Body of pancreas (tissue), 4 donors: ENCODE measurements at regions not wholly inside any gene's neighbourhood (a gene's known extent, or its start where the extent isn't known, plus 50 kb on each side); places are given as distances from the start of the nearest gene placed in this dataset.
"Not testable (repeated sequence)": the region's sequence is repeated elsewhere in the genome, so short reads cannot be mapped to it uniquely, and the experiment has no call there.

Source experiments
- ATAC-seq: fragments of 150-250 bp; one replicate; pipeline ENCODE4 v1.9.1; 2016
- DNase-seq, 4 donors: peaks; one replicate each; pipeline ENCODE4 v3.0.0-alpha.2; 2019
- H3K27ac ChIP-seq, 4 donors: fragments of 200-600 bp; sonication (generic); 1 replicate in 3 of 4; 2 replicates in 1 of 4; pipeline versions ENCODE4 v1.5.1 to v1.6.1; 2016 to 2019; ENCODE audit warnings: mild to moderate bottlenecking in 1 of 4, mixed read lengths in 1 of 4, moderate library complexity in 1 of 4
- H3K27me3 ChIP-seq, 2 donors: fragments of 200-600 bp; sonication (generic); one replicate each; pipeline ENCODE4 v1.6.0; 2016; ENCODE audit warnings: mild to moderate bottlenecking in 1 of 2
- H3K36me3 ChIP-seq, 2 donors: fragments of 200-600 bp; sonication (generic); replicated peaks in 1 of 2; 2 replicates each; pipeline ENCODE4 v1.5.1; 2016; ENCODE audit warnings: low read depth in 2 of 2; ENCODE audit not compliant: insufficient read depth in 1 of 2
- H3K4me1 ChIP-seq: fragments of 200-600 bp; sonication (generic); one replicate; pipeline ENCODE4 v1.6.0; 2016
- H3K4me3 ChIP-seq, 2 donors: fragments of 200-600 bp; sonication (generic); 1 replicate in 1 of 2; 2 replicates in 1 of 2; pipeline ENCODE4 v1.5.1; 2016 to 2019
- H3K9me3 ChIP-seq, 3 donors: fragments of 200-600 bp; sonication (generic); 1 replicate in 2 of 3; 2 replicates in 1 of 3; pipeline ENCODE4 v1.5.1; 2016
- CTCF ChIP-seq, 7 experiments: fragments of 450-650 bp in 4 of 7; fragments of 200-600 bp in 3 of 7; sonication (generic) in 3 of 7; IDR thresholded peaks; one replicate each; pipeline ENCODE4 v1.5.1; 2016 to 2019; ENCODE audit warnings: antibody characterized with exemption in 7 of 7
- POLR2A ChIP-seq, 3 donors: fragments of 450-650 bp; IDR thresholded peaks; one replicate each; pipeline ENCODE4 v1.6.1; 2016; ENCODE audit warnings: antibody characterized with exemption in 3 of 3, mild to moderate bottlenecking in 2 of 3
- WGBS, 2 donors: methylation state at CpG; one replicate each; pipeline ENCODE4 v1.1.5; 2017; 5-methylcytosine and 5-hydroxymethylcytosine counted together
- intact Hi-C: fragments of 100-400 bp; cut with DNase I; formaldehyde crosslinking; loops from one replicate; pipeline ENCODE4 v1.15.1; 2023

DNA sequence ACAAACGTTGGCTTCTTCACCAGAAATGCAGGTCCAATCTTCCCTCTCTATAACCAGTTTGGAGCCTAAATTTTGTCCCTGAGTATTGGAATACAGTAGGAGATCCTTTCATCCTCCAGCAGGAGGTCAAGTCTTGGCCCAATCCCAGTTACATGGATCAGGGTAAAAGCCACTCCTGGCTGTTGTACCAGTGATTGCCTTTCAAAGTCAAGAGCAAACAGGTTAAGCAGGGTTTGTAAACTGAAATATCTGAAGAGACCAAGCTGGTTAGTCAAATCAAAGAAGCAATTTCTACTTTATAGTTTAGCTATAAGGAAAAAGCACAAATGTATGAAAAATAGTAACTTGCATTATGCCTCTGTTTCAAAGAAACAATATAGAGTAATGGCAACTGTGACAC lies 329.4 kb downstream of the NAF1 start:
- 55 to 60% methylated on average over 1 of the region's 1 CpG for WGBS, 2 donors
- no peak for ATAC-seq
- H3K36me3 ChIP-seq, result no peaks in the 10 kb centered on the region
- TF ChIP-seq POLR2A (IDR thresholded peaks at IDR 0.05), result no peak
- TF ChIP-seq CTCF (IDR thresholded peaks at IDR 0.05), result no peak
- H3K4me1 ChIP-seq, result no peaks in the 10 kb centered on the region
- no peak overlapping the region for H3K27ac ChIP-seq
- DNase-seq, result no peak
- H3K27me3 ChIP-seq, result no peaks in the 10 kb centered on the region
- no peak overlapping the region for H3K4me3 ChIP-seq
- intact Hi-C loops, result no loop called here
- H3K9me3 ChIP-seq, result no peaks in the 10 kb centered on the region

GRCh38 chr4:162836773-162837172 lies 329.9 kb downstream of the NAF1 start:
- H3K9me3 ChIP-seq, result no peaks in the 10 kb centered on the region

GRCh38 chr4:162836258-162836657 lies 330.4 kb downstream of the NAF1 start:
- WGBS, 2 donors, result 65 to 66% methylated on average over 6 of the region's 6 CpGs
- DNase-seq, H3K27me3 ChIP-seq, intact Hi-C loops, H3K27ac ChIP-seq, H3K36me3 ChIP-seq, H3K4me3 ChIP-seq, H3K4me1 ChIP-seq, H3K9me3 ChIP-seq, ATAC-seq: not testable (repeated sequence)

More at GRCh38 chr4:162836773-162837172, 329.9 kb downstream of the NAF1 start:
- TF ChIP-seq CTCF (IDR thresholded peaks at IDR 0.05) (no peak), POLR2A (IDR thresholded peaks at IDR 0.05) (no peak)
- Histone ChIP-seq H3K27me3 (no peaks in the 10 kb centered on the region), H3K36me3 (no peaks in the 10 kb centered on the region), H3K4me3 (no peak overlapping the region), H3K4me1 (no peaks in the 10 kb centered on the region), H3K27ac (no peak overlapping the region)
- 25 to 44% methylated on average over 2 of the region's 2 CpGs for WGBS, 2 donors
- intact Hi-C loops, result no loop called here
- ATAC-seq, result no peak
- no peak for DNase-seq

DNA sequence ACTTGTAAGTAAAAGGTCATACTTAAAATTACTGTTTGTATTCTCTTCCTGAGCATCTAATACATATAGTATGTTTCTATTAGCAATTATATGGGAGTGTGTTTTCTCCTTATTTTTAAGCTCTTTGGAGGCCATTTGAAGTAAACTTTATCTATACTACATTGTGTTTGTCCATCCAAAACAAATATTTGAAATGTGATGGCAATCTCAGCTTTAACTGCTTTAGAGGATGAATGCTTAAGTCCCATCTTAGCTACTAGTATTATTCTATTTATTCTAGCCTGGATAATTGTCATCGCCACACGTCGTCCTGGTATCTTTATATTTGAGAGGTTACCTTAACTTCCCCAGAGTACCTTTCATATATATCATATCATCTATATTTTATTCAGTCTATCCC lies 335.8 kb downstream of the NAF1 start:
- no peak for DNase-seq
- no peaks in the 10 kb centered on the region for H3K27me3 ChIP-seq
- H3K4me1 ChIP-seq, result no peaks in the 10 kb centered on the region
- H3K36me3 ChIP-seq, result no peaks in the 10 kb centered on the region
- H3K4me3 ChIP-seq, result no peak overlapping the region
- 30 to 35% methylated on average over 3 of the region's 3 CpGs for WGBS, 2 donors
- no peaks in the 10 kb centered on the region for H3K9me3 ChIP-seq
- ATAC-seq, result no peak
- no peak overlapping the region for H3K27ac ChIP-seq
- TF ChIP-seq POLR2A (IDR thresholded peaks at IDR 0.05), result no peak
- TF ChIP-seq CTCF (IDR thresholded peaks at IDR 0.05), result no peak
- intact Hi-C loops, result no loop called here

GRCh38 chr4:162817374-162817773 lies 349.3 kb downstream of the NAF1 start:
- H3K4me1 ChIP-seq, intact Hi-C loops, H3K27me3 ChIP-seq, H3K36me3 ChIP-seq, H3K9me3 ChIP-seq, H3K4me3 ChIP-seq, DNase-seq, H3K27ac ChIP-seq, ATAC-seq: not testable (repeated sequence)
- 74 to 82% methylated on average over 9 of the region's 9 CpGs for WGBS, 2 donors

DNA sequence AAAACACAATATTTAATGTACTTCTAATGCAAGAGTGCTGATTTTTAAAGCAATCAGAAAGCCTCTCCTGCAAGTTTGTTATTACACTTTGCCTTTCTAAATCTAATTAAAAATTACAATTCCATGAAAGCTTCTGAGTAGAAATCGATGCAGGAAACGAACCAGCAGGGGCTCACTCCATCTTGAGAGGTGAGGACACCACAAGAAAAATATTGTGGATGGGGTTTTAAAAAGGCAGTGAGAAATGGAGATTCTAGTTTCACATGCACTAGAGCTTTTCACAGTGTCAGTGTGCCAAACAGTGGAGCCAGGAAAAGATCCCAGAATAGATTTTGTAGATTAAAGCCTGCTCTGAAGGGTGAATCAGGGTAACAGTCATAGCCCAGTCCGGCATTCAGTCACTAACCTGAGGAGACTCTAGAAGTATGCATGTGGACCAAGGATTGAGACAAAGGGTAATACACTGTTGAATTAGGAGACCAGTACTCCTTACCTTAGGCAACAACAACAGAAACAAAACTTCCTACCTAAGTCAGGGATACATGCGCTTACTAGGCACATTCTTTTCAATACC lies 362.3 kb downstream of the NAF1 start:
- H3K36me3 ChIP-seq, result no peaks in the 10 kb centered on the region
- no peak overlapping the region for H3K4me3 ChIP-seq
- 57 to 71% methylated on average over 4 of the region's 4 CpGs for WGBS, 2 donors
- no peak for TF ChIP-seq POLR2A (IDR thresholded peaks at IDR 0.05)
- TF ChIP-seq CTCF (IDR thresholded peaks at IDR 0.05), result no peak
- no peak for DNase-seq
- no peak for ATAC-seq
- H3K4me1 ChIP-seq, result no peaks in the 10 kb centered on the region
- intact Hi-C loops, result no loop called here
- H3K27me3 ChIP-seq, result no peaks in the 10 kb centered on the region
- no peak overlapping the region for H3K27ac ChIP-seq
- no peaks in the 10 kb centered on the region for H3K9me3 ChIP-seq
